ENCODE measurements at regions not wholly inside any gene's neighbourhood (a gene's known extent, or its start where the extent isn't known, plus 50 kb on each side); places are given as distances from the start of the nearest gene placed in this dataset.
A peak's percentile ranks its signal among the peaks of the same experiment; 100 is the strongest.

DNA sequence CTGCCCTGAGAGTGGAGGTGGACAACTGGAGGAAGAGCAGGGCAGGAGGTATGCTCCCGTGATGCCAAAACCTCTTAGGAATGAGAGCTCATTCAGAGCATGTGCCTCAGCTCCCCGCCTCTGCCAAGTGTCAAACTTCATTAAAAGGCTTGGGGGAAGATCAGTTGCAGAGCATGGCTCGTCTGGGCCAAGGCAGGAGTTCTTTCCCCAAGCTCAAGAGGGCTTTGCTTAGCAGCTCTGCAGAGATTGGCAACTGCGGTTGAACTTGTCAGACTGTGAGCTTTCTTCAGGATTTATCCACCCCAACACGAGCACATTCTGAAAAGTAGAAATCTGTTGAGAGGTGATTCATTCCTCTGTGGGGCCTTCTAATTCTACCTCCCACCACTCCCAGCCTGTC is 248.1 kb downstream of the HS3ST3A1 start:
- DNase-seq (ENCODE audit: low spot score): no peak

GRCh38 chr17:13352747-13353415 is 248.8 kb downstream of the HS3ST3A1 start:
- DNase-seq (ENCODE audit: low spot score): no peak

GRCh38 chr17:13351046-13351445 is 250.7 kb downstream of the HS3ST3A1 start:
- peak; percentile 40 for DNase-seq (ENCODE audit: low spot score)

DNA sequence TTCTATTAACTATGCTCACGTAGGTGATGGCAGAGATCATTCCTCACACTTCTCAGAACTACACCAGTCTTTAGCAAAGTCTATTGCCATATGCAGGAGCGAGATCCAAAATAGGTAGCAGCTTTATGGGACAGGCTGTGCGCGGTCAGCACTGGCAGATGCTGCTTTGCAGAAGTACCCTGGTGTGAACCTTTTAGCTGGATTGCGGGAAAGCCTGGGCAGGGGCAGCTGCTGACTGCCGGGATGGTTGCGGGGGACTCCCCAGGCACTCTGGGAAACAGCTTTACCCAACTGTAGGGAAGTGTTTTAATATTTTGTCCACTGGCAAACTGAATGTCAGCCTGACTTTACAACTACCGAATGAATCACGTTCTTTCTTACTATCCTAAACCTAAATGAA is 251.3 kb downstream of the HS3ST3A1 start:
- DNase-seq (ENCODE audit: low spot score): no peak

DNA sequence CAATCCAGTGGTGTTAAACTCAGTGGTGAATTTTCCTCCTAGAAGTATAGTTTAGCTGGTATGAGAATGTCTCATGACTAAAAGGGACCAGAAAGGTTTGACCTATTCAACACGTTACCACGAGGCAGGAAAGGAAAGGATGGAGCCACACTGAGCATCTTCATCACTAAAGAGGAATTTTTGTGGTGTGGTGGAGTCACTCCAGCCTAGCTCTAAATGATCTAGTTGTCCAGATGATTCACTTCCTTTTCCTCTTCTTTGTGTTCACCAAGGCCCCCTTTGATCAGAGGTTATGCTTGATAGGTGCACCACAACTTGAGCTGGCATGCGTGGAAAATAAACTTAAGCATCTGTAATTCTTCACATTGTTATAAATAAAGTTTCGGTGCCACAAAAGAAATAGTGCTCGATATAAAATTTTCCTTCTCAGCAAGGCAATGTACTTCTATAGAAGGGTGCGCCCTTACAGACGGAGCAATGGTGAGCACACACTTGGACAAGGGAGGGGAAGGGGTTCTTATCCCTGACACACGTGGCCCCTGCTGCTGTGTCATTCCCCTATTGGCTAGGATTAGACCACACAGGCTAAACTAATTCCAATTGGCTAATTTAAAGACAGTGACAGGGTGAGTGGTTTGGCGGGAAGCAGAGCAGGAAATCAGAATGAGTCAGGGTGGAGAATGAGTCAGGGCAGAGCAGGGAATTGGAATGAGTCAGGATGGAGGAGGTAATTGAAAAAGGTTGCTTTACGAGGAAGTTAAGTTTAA is 254.6 kb downstream of the HS3ST3A1 start:
- peak; percentile 100 for DNase-seq (ENCODE audit: low spot score)

DNA sequence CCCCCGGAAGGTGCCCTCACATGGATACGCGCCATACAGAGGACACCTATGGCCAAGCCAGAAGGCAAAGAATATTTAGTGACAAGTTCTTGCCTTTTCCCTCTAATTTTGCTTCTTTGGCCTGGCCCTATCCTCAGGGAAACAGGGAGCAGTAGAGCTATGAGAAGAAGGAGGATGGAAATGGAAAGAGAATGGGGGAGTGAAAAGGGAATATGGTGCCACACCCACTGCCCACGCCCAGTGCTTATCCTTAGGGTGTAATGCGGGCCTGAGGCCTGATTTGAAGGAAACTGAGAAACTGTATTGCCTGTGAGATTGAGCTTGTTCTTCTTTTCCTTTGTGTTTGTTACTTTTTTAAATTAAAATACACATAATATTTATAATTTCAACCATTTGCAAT is 255.1 kb downstream of the HS3ST3A1 start:
- no peak for DNase-seq (ENCODE audit: low spot score)

- DNase-seq (ENCODE audit: low spot score): peak; percentile 100
Measured at GRCh38 chr17:13346081-13346533, 255.6 kb downstream of the HS3ST3A1 start.

GRCh38 chr17:13338421-13338820 is 263.3 kb downstream of the HS3ST3A1 start:
- no peak for DNase-seq (ENCODE audit: low spot score)

- DNase-seq (ENCODE audit: low spot score): peak; percentile 87
Measured at GRCh38 chr17:13337864-13338371, 263.8 kb downstream of the HS3ST3A1 start.

DNA sequence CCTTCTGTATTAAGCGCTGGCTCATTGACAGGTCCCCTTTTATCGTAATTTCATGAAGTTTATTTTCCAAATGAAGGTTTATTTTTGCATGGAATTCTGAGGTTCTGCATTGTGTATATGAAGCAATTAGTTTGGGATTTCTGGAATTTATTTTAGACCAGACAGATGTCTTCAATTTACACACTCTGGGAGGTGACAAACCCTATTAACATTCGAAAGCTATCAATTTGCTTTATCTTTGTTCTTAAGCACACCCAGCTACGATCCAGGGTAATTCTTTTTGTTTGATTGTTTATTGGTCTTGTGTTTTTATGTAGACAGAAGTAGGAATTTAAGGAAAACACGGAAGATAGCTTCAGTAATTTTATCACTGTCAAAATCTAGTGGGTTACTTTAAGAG is 264.6 kb downstream of the HS3ST3A1 start:
- DNase-seq (ENCODE audit: low spot score): peak; percentile 34

GRCh38 chr17:13334374-13334773 is 267.4 kb downstream of the HS3ST3A1 start:
- no peak for DNase-seq (ENCODE audit: low spot score)

GRCh38 chr17:13333661-13334060 is 268.1 kb downstream of the HS3ST3A1 start:
- DNase-seq (ENCODE audit: low spot score): no peak

DNA sequence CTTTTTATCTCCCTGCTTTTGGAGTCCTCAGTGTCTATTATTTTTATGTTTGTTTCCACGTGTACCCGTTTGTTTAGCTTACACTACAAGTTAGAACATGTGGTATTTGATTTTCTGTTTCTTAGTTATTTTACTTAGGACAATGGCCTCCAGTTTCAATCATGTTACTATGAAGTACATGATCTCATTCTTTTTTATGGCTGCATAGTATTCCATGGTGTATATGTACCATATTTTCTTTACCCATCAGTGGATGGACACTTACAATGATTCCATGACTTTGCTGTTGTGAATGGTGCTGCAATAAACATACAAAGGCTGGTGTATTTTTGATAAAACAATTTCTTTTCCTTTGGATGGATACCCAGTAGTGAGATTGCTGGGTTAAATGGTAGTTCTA is 269.5 kb downstream of the HS3ST3A1 start:
- no peak for DNase-seq (ENCODE audit: low spot score)

- DNase-seq (ENCODE audit: low spot score): no peak
Measured at GRCh38 chr17:13329421-13329820, 272.3 kb downstream of the HS3ST3A1 start.

DNA sequence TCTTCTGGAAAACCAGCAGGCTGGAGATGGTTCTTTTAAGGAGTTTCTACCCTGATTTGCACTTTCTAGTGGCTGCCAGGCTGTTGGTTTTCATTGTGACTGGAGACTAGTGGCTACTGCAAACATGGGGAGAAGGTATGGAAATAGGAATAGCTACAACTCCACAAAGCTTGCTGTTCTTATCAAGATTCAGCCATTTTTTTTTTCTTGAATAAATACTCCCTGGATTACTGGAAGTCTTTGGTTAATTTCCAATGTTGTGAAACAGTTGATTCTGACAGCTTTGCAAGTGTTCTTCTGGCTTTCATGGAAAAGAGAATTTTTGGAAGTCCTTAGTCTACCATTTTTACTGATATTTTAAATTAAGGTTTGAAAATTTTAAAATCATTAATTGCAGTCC is 277.7 kb downstream of the HS3ST3A1 start:
- no peak for DNase-seq (ENCODE audit: low spot score)

- DNase-seq (ENCODE audit: low spot score): no peak
Measured at GRCh38 chr17:13321951-13322701, 279.6 kb downstream of the HS3ST3A1 start.

DNA sequence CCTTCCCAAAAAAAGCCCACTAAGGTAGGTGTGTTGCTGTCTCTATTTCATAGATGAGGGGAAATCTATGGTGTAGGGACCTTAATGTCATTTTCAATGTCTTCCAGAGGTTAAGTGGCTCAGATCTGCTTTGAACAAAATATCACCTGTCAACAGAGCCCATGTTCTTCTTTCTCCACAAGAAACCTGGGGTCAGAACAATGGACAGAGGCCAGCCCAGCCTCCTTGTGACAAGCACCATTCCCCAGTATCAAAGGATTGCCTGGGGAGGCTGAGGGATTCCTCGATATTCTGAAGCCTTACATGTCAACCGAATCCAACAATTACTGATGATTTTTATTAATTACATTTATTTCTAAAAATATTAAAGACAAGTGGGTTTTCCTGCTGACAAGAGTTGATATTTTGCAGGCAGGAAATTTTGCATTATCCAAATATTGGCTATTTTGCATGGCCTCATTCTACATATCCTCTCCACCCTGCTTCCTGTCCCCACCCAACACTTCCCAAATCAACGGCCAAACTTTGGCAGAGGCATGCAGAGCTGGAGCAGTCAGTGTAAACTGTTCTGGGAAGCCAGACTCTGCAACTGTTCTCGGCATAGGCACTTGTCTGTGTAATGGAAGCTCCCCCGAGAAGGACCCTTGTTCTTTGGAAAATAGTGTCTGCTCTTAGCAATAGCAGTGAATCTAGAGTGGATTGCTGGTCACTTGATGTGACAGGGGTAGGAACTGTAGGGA is 281.5 kb downstream of the HS3ST3A1 start:
- DNase-seq (ENCODE audit: low spot score): no peak

- DNase-seq (ENCODE audit: low spot score): no peak
Measured at GRCh38 chr17:13316657-13317056, 285.1 kb downstream of the HS3ST3A1 start.

GRCh38 chr17:13311306-13311705 is 290.4 kb downstream of the HS3ST3A1 start:
- peak; percentile 87 for DNase-seq (ENCODE audit: low spot score)

DNA sequence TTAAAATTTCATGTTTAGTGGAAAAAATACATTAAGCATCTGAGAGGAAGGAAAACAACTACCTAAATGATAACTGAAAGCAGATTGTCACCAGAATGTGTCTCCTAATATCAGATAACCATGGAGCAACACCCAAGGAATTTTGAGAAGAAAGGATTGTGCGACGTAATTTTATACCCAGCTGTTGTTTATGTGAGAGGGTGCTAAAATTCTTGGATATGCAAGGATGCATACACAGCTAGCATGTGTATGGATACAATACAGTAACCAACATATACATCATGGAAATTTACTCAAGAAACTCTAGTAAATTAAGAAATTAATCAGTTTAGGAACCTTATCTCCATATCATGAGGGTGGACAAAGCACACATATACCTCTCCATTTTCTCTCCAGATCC is 290.9 kb downstream of the HS3ST3A1 start:
- no peak for DNase-seq (ENCODE audit: low spot score)

DNA sequence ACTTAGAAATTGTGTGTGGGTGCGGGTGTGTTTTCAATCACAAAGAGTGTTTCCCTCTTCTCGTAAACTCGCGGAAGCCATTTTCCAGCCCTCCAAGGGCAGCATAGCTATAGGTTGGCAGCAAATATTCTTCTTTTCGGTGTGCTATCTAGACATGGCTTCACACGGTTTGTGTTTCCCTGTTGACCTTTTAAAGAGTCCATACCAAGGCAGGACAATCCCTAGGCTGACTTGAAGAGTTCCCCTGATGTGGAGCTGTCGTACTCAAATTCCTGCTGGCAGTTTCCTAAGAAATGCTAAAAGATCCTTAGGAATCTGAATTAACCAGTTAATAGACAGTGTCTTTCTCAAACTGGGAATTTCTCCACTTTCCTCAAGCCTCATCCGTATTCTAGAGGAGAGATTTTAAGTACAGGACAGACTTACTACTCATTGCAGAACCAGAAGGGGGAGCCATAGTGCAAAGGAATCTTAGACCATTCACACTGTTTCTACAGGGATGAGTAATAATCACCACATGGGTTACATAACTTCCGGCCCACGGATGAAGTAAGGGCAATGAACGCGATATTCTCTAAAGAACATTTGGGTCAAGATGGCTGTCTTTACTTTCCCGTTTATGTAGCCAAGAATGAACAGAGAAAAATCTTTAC is 288.6 kb upstream of the ELAC2 start:
- DNase-seq (ENCODE audit: low spot score): peak; percentile 98

Measured in A172 (cell line).